ENCODE measurements at regions not wholly inside any gene's neighbourhood (a gene's known extent, or its start where the extent isn't known, plus 50 kb on each side); places are given as distances from the start of the nearest gene placed in this dataset.
A peak's percentile ranks its signal among the peaks of the same experiment; 100 is the strongest.
"Not testable (repeated sequence)": the region's sequence is repeated elsewhere in the genome, so short reads cannot be mapped to it uniquely, and the experiment has no call there.

DNA sequence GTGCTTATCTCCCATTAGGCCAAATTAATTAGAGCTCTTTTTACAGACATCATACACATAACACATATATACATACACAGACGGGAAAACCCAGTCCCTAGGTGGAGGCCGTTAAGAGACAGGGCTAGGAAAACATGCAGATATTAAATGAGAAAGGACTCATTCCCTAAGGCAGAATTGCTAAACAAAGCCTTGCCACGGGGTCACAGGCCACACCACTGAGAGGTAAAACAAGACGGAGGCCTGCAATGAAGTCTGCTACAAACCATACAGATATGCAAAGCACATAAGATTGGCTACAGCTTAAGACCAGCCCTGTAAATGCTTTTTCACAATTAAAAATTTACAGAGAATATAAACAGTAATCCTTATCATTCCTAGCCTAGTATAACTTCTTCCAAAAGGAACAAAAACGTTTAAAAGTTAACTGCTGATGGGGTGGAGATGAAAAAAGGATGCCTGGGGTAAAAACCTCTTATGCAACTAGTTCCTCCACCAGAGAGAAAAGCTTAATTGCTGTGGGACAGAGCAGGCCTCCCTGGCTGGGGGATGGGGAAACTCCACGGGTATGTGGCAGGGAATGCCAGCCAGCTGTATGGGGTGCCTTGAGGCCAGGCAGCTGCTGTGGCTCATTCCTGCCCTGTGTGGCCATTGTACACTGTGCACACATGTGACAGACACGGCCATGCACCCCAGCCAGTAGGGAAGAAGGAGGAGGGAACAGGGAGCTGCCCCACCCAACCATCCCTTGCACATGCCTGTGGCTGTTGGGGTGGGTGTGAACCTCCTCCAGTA is 481.4 kb upstream of the LMCD1 start:
- DNase-seq = no peak

DNA sequence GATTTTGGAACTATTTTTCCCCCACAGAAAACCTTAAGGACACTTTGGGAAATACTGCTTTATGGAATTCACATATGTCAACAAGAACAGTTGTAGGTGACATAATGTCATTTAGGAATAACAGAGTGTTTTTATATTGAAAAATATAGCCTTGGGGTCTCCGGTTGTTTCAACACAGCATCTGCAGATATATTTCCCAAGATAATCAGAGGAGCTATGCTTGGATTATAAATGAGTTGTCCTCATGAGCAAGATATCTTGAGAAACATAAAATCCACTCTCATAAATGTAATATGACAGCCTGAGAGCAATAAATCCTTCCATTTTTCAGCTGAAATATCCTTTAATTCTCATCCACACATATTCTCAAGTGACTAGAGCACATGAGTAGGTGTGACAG is 473.7 kb upstream of the LMCD1 start:
- no peak for DNase-seq

DNA sequence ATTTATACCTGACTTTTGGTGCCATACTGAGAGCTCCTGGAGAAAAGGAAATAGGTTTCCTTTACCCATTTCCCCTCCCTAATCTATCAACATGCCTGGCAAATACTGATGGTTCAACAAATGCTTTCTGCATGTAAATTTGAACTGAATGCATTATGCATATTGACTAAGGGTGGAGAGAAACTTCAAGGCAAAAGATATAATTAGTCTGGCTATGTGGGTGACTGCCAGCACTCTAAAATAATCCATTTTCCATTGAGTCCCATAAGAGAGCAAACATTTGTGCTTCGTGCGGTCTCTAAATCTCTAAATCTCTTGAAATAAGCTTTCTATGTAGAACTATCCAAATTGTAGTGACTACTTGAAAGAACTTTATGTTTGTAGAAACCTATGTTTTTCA is 451.3 kb upstream of the LMCD1 start:
- DNase-seq = no peak

DNA sequence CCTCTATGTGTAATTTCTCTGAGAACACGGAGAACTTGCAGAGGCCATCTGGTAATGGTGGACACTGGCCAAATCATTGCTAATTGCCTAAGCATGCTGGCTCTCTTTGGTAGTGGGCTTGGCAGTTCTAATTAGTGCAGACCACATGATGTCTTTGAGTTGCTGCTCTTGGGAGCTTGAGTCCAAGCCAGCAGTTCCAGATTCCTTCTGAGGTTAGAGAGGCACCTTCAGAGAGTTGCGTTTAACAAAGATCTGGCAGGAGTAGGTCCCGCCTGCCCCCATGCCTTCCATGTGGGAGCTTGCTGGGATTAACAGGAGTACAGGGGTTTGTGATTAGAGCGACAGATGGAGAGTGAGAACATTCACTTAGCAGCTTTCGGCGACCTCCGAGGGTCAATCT is 449.0 kb upstream of the LMCD1 start:
- DNase-seq = peak; percentile 96

DNA sequence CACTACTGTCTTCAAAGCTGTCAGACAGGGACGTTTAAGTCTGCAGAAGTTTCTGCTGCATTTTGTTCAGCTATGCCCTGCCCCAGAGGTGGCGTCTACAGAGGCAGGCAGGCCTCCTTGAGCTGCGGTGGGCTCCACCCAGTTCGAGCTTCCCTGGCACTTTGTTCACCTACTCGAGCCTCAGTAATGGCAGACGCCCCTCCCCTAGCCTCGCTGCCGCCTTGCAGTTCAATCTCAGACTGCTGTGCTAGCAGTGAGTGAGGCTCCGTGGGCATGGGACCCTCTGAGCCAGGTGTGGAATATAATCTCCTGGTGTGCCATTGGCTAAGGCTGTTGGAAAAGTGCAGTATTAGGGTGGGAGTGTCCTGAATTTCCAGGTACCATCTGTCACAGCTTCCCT is 433.5 kb upstream of the LMCD1 start:
- not testable (repeated sequence) for DNase-seq

DNA sequence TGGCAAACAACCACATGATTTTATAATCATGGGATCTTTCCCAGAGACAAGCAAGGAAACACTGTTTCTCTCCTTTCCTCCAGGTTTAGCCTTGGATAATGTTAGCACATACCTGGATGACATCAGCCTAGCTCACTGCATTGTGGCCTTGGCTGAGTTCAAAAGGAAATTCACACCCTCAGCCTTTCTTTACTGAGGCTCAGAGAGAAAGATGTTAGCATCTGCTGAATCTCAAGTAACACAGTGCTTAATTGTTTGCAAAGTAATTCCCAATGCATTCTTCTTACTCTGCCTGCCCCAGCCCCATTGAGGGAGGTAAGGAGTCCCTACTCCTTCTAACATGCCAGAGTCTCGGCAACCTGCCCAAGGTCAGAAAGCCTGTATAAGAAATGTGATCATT is 432.2 kb upstream of the LMCD1 start:
- DNase-seq = no peak

DNA sequence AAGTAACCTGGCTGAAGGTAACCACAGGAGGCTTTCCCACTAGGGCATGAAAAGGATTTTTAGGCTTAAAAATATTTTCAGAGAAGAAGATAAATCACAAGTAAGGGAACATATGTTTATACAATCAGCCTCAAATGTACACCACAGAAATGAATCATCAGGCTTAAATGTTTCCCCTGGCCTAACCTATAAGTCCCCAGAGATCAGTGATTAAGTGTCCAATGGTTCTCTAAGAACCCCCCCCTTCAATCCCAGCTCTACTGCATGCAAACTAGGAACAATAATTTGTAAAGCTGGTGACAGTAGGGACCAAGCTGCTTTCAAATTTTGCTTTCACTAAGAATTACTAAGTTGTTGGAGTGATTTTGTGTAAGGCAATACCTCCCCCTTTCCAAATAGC is 431.6 kb upstream of the LMCD1 start:
- DNase-seq = no peak

DNA sequence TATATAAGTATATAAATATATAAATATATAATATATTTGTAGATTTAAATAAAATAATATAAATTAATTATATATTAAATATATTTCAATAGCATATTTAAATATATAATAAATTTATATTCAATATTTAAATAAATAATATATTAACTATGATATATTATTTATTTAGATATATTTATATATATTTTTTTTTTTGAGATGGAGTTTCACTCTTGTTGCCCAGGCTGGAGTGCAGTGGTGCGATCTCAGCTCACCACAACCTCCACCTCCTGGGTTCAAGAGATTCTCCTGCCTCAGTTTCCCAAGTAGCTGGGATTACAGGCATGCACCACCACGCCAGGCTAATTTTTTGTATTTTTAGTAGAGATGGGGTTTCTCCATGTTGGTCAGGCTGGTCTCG is 426.9 kb upstream of the LMCD1 start:
- DNase-seq = not testable (repeated sequence)

DNA sequence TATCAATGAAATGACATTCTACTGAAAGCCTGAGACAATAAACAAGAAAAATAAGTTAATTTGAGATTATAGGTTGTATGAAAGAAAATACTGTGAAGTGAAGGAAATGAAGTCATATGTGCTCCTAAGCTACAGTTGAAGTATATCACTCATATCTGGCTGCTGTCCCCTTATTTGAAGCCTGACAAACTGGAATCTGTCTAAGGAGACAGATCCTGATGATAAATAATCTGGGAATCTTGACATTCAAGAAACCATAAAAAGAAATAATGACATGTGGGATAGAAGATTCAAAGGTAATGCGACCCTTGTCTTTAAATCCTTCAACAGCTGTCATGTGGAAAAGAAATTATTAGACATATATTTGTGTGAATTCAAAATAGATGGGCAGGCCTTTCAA is 424.5 kb upstream of the LMCD1 start:
- DNase-seq = no peak

DNA sequence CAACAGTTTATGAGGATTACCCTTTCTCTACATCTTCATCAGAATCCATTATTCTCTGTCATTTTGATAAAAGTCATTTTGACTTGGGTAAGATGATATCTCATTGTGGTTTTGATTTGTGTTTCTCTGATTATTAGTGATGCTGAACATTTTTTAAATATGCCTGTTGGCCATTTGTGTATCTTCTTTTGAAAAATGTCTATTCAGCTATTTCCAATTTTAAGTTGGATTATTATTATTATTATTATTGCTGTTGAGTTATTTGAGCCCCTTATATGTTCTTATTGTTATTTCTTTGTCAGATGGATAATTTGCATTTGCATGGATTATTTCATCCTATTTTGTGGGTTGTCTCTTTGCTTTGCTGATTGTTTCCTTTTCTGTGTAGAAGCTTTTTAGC is 421.2 kb upstream of the LMCD1 start:
- DNase-seq = no peak

DNA sequence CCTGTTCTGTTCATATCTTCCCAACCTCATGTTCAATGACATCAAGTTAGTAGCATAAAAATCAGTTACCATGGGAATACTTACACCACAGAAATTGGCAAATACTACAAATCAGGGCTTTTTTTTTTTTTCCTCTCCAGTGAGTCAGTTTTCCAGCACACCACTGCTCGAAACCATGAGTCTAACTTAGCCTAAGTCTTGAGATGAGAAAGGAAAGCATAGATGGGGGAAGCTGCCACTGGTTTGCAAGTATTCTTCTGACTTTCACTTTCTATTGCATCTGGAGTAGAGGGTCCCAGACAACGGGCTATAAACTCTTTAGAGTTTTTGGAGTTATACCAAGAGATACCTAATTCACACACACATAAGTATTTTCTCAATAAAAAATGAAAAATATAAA is 416.1 kb upstream of the LMCD1 start:
- DNase-seq = no peak

DNA sequence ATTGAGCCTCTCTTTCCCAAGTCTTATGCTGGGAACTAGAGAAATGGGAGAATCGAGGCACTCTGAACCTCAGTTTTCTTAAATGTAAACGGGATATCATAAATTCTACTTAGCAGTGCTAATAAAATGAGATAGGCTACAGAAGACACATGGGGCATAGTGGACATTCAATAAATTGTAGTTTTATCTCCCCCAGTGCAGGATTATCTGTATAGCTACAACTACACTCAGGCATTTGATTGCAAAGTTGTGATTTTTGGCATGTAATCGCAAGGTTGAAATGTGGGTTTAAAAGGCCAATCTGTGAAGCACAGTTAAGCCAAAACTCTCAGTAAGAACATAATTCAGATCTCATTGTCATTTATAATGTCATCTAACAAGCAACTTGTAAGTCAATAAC is 413.7 kb upstream of the LMCD1 start:
- DNase-seq = no peak

DNA sequence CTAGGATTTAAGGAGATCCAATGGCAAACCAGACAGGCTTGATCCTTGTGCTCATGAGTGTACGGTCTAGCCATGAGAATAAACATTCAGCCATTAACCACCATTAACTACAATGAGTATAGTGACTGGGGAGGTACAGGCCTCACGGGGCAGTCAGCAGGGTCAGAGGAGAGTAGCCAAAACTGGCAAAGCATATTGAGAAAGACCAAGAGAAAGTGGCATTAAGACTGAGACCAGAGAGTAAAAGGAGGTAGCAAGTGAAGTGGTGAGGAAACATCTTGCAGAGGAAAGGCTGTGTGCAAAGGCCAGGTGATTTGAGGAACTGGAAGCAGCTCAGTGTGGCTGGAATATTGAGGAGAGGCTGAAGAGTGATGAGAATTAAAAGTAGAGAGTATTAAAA is 407.2 kb upstream of the LMCD1 start:
- DNase-seq = no peak

DNA sequence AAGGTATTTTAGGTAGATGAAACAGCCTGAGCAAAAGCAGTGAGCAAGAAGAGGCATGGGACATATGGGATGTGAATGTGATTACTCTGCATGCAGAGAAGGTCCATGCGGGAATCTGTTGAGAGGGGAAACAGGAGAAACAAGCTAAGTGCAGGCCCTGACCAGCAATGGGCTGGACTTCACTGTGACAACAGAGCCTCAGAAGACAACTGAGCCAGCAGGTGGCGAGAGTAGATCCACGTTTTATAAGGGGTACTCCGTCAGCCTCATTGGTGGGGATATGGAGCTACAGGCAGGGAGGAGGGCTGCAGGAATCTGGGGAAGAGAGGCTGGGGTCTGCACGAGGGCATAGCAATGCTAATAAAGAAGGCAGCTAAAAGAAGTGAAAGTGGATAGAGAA is 405.9 kb upstream of the LMCD1 start:
- no peak for DNase-seq

DNA sequence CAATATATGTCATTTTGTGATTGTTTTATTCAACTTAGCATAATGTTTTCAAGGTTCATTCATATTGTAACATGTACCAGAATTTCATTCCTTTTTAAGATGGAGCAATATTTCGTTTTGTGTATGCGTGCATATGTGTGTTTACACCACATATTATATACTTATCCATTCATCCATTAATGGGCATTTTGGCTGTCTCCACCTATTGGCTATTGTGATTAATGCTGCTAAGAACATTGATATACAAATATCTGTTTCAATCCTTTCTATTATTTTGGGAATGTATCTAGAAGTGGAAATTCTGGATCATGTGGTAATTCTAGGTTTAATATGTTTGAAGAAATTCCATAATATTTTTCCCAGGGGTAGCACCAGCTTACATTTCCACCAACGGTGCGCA is 403.9 kb upstream of the LMCD1 start:
- DNase-seq = no peak

DNA sequence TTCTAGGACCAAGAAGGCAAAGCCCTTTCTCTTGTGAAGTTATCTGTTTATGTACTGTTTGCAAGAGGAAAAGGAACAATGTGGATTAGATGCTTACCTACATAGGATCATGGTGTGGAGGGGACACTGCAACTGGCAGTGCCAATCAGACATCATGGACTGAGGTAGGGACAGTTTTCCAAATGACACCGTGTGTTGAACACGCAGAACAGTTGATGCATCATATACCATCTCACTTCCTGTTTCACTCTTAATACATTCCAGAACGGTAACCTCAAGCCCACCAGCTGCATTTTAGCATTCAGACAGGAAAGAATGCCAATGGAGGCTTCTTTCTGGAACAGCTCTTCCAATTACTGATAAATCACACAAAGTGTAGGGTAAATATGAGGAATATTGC is 397.7 kb upstream of the LMCD1 start:
- no peak for DNase-seq

DNA sequence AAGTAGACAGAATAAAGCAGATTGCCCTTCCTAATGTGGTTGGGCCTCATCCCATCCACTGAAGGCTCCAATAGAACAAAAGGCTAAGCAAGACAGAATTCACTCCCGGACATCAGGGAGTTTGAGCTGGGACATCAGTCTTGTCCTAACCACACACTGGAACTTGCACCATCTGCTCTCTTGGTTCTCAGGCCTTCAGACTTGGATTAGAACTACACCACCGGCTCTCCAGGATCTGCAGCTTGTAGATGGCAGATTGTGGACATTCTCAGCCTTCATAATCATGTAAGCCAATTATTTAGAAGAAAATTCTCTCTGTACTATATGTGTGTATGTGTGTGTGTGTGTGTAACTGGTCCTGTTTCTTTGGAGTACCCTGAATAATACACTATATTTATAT is 394.7 kb upstream of the LMCD1 start:
- no peak for DNase-seq

DNA sequence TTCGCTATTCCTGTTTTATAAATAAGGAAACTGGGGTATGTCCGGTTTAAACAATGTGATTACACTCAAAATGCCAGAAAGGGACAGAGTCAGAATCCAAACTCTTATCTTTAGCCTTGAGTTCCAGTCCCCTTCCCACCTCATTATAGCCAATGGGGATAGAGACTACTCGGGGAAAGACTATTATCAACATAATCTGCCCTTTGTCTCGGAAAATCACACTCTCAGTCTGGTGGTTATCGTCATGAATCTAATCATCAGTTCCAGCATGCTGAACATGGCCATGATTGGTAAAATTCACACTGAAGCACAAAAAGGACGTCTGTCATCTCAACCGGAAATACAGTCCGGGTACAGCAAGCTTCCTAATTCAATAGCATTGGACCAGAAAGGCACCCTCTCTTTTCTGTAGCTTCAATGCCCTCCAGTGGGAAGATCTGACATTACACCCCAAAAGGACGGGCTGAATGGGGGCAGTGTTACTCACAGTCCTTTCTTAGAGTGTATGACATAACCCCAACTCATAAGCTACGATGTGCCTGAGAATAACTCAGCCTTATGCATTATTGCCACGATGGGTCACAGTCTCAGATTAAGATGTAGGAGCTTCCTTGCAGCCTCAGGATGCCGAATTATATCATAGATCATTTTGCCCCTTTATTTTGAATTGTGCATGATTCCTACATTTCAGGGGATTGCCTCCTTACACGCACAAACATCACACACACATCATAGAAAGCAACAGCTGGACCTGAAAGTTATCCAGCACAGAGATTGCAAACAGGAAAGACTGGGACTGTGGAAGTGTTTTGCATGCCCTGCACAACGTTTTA is 390.4 kb upstream of the LMCD1 start:
- DNase-seq = peak; percentile 39

DNA sequence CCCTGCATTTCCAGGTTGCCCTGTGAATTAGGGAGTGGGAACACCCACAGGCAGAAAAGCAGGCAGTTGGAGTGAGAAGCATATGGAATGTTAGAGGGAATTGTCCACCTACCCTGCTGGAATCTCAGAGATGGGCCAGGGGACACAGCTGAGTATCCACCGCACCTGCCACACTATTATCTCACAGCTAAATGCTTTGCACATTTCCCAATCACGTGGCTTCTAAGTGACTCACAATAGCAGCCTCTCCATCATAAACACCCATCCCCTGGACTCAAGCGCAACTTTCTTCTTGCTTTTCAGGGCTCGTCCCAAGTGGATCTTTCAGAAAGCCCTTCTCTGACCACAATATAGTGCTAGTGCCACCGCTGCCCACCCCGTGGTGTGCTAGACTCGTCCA is 389.0 kb upstream of the LMCD1 start:
- DNase-seq = no peak

DNA sequence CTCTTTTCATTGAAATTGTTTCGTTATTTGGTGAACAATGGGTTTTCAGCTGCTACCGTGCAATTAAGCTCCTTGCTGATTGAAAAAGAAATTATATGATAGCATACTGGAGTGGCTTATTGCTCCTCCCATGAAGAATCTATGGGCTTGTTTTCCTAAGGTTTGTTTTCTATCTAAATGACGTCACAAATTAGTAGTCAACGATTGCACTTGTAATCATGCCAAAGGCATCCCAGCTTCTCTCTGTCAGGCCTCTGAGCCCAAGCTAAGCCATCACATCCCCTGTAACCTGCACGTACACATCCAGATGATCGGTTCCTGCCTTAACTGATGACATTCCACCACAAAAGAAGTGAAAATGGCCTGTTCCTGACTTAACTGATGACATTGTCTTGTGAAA is 388.0 kb upstream of the LMCD1 start:
- no peak for DNase-seq

DNA sequence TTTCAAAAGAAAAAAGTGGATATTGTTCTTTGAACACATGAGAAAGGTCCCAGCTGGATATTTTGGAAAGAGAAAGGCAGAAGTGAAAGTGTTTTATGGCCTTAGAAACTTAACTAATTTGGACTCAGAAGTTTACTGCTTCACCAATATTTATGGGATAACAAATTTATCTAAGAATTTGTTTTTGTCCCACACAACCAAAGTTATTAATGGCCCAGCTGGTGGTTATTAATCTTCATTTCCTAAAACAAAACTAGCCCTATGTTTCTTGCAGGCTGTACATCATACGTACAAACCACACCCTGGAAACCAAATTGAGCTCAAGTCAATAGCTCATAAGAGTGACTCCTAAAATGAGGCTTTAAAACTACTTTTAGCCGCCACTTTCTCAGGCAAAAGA is 372.9 kb upstream of the LMCD1 start:
- DNase-seq = no peak

DNA sequence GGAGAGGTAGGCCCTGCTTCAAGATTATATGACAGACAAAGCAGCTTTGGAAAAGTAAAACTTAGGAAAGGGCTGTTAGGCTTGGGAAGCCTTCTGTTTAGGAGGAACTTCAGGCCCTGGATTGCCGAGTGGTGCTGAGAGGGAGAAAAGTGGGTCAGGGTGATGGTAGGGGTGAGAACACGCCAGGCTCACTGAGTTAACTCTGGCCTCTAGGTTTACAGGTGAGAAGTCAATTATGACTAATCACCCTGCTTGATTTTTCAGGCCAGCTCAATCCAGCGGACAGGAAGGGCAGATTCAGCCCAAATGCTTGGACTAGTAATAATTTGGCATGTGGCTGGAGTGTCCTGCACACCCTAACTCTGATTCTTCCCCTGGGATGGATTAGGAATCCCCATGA is 365.1 kb upstream of the LMCD1 start:
- no peak for DNase-seq

DNA sequence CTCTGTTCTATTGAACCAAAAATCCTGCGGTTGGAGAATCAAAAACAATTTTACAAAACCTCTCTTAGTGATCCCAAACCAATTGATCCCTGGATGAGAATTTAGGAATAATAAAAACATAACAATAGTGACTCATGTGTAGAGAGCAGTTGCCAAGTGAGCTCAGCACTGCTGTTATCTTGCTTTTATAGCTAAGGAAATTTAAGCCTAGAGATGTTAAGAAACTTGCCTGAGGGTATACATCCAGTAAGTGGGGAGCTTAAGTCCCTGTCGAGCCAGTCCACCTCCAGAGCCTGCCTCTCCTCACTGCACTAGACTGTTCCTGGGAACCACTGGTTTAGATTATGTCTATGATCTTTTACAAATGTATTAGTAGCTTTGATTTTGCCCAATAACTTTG is 358.4 kb upstream of the LMCD1 start:
- no peak for DNase-seq

DNA sequence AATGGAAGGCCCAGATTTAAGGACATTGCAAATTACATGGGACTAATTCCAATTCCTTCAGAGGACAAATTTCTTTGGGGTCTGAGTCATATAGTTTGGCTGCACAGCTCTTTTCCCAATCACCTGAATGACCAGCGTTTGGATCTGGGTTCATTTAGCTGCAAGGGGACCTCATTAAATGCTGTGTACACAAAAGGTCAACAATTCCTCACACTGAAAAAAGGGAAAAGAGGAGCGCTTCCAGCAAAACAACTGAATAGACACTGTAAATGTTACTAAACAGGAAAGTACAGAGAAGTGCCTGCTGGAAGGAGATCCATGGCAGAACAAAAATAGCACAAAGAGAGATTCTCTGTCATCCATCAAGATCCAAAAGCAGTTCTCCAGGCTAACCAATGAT is 356.0 kb upstream of the LMCD1 start:
- DNase-seq = no peak

DNA sequence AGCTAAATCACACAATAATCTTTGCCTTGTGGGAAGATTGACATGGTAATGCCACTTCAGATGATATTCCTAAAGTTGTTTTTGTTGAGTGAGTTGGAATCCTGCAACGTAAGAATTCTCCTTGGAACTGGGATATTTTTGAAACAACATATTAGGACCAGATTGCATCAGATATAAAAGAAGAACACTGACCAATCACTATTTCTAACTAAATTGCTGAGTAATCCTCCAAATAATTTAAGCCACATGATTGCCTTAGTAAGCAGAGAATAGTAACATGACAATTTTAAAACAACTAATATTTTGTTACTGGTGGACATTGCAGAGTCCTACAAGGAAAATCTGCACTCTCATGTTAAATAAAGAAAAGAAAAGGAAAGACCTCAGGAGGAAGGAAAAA is 353.9 kb upstream of the LMCD1 start:
- DNase-seq = no peak
